Motor neuron (in vitro differentiated cells): ENCODE measurements at regions not wholly inside any gene's neighbourhood (a gene's known extent, or its start where the extent isn't known, plus 50 kb on each side); places are given as distances from the start of the nearest gene placed in this dataset.

ENCODE experiments used
- ATAC-seq, 8 experiments: fragments of 200-7000 bp; cut with Tn5 transposase; replicated peaks in 6 of 8; 2 replicates each; pipeline ENCODE4 v1.8.0; 2021; ENCODE audit warnings: mild to moderate bottlenecking in 8 of 8, moderate library complexity in 8 of 8
- H3K27ac ChIP-seq, 2 donors: fragments of 250-450 bp; sonication (Bioruptor Pico); 2 replicates each; pipeline ENCODE4 v1.9.0; 2021; ENCODE audit warnings: antibody characterized with exemption in 2 of 2, mild to moderate bottlenecking in 2 of 2, moderate library complexity in 1 of 2
- H3K4me1 ChIP-seq, 2 donors: fragments of 250-450 bp; sonication (Bioruptor Pico); replicated peaks in 1 of 2; 2 replicates each; pipeline ENCODE4 v1.6.1; 2021; ENCODE audit warnings: antibody characterized with exemption in 2 of 2, mild to moderate bottlenecking in 2 of 2, moderate library complexity in 1 of 2
- H3K4me3 ChIP-seq, 5 donors: fragments of 250-450 bp; sonication (Bioruptor Pico); 2 replicates each; pipeline ENCODE4 v1.9.0; 2021; ENCODE audit warnings: antibody characterized with exemption in 5 of 5, mild to moderate bottlenecking in 5 of 5, moderate library complexity in 4 of 5
- WGBS, 10 experiments: fragments of 450-650 bp; shearing (Covaris generic); methylation state at CpG; one replicate each; pipeline ENCODE4 v1.0.0; 2022; 5-methylcytosine and 5-hydroxymethylcytosine counted together
- in situ Hi-C, 9 experiments: fragments of 400-800 bp; cut with MboI; loops; one replicate each; pipeline ENCODE4 v1.15.0; 2021; ENCODE audit warnings: low sequenced_read_pairs in 9 of 9, low pct_unique_long_range_greater_than_20kb in 2 of 9; ENCODE audit not compliant: unreplicated experiment in 9 of 9

GRCh38 chr1:234878288-234878687, 250.3 kb downstream of the TOMM20 start:
- Histone ChIP-seq H3K27ac (no peak overlapping the region), H3K4me3 (no peak overlapping the region), H3K4me1 (peaks cover 6 to 19% of the 10 kb centered on the region in 2 donors)
- WGBS, 10 experiments, result 73 to 100% (median 82%) methylated on average over 1 to 10 of the region's 12 CpGs; no CpG with 5 or more reads in 2 of the 10 experiments
- in situ Hi-C loops, result no loop called here
- no peak for ATAC-seq

GRCh38 chr1:234877761-234878160, 250.9 kb downstream of the TOMM20 start:
- WGBS, 10 experiments, result 80 to 100% (median 91%) methylated on average over 1 to 7 of the region's 7 CpGs; no CpG with 5 or more reads in 4 of the 10 experiments
- H3K27ac ChIP-seq, result no peak overlapping the region
- peaks cover 9 to 20% of the 10 kb centered on the region in 2 donors for H3K4me1 ChIP-seq
- no peak for ATAC-seq
- in situ Hi-C loops, result no loop called here
- H3K4me3 ChIP-seq, result no peak overlapping the region

GRCh38 chr1:234875953-234876855, 252.4 kb downstream of the TOMM20 start:
- WGBS, 10 experiments, result 64 to 82% (median 74%) methylated on average over 1 to 12 of the region's 15 CpGs; no CpG with 5 or more reads in 1 of the 10 experiments
- Histone ChIP-seq H3K4me3 (no peak overlapping the region), H3K27ac (no peak overlapping the region), H3K4me1 (peaks cover 8 to 9% of the 10 kb centered on the region in 2 donors)
- peak in 5 of 8 experiments; percentile 8 to 43 (median 27) for ATAC-seq
- in situ Hi-C loops, result no loop called here

- ATAC-seq, result no peak
- Histone ChIP-seq H3K4me3 (no peak overlapping the region), H3K27ac (no peak overlapping the region), H3K4me1 (peaks cover 8 to 11% of the 10 kb centered on the region in 2 donors)
- in situ Hi-C loops, result no loop called here
- WGBS, 10 experiments, result 83 to 100% (median 96%) methylated on average over 1 to 15 of the region's 17 CpGs
These were observed 253.2 kb downstream of the TOMM20 start for GRCh38 chr1:234875328-234875952.

GRCh38 chr1:234874291-234875288, 254.0 kb downstream of the TOMM20 start:
- in situ Hi-C loops, result loop anchor here in 1 of 9 experiments (25.0 kb wide), 1 partner anchor 137 kb away; no protein-coding TSS in a partner anchor
- Histone ChIP-seq H3K27ac (no peak overlapping the region), H3K4me3 (no peak overlapping the region), H3K4me1 (peaks cover 8 to 19% of the 10 kb centered on the region in 2 donors)
- 64 to 100% (median 94%) methylated on average over 1 to 15 of the region's 20 CpGs for WGBS, 10 experiments
- ATAC-seq, result no peak

- WGBS, 10 experiments, result 39 to 100% (median 92%) methylated on average over 1 to 5 of the region's 6 CpGs; no CpG with 5 or more reads in 1 of the 10 experiments
- Histone ChIP-seq H3K27ac (no peak overlapping the region), H3K4me1 (peaks cover 8 to 24% of the 10 kb centered on the region in 2 donors), H3K4me3 (no peak overlapping the region)
- peak in 4 of 8 experiments; percentile 19 to 64 (median 38) for ATAC-seq
- in situ Hi-C loops, result loop anchor here in 1 of 9 experiments (25.0 kb wide), 1 partner anchor 134 kb away; no protein-coding TSS in a partner anchor
These were observed 256.8 kb downstream of the TOMM20 start for GRCh38 chr1:234871710-234872271.

- Histone ChIP-seq H3K4me1 (peaks cover 10 to 27% of the 10 kb centered on the region in 2 donors), H3K27ac (no peak overlapping the region), H3K4me3 (no peak overlapping the region)
- WGBS, 10 experiments, result 80 to 100% (median 92%) methylated on average over 1 to 7 of the region's 10 CpGs; no CpG with 5 or more reads in 2 of the 10 experiments
- in situ Hi-C loops, result loop anchor here in 1 of 9 experiments (25.0 kb wide), 1 partner anchor 134 kb away; no protein-coding TSS in a partner anchor
- no peak for ATAC-seq
These were observed 257.5 kb downstream of the TOMM20 start for GRCh38 chr1:234871039-234871709.

- no peak for ATAC-seq
- Histone ChIP-seq H3K27ac (no peak overlapping the region), H3K4me3 (no peak overlapping the region), H3K4me1 (peaks cover 8 to 25% of the 10 kb centered on the region in 2 donors)
- in situ Hi-C loops, result loop anchor here in 1 of 9 experiments (25.0 kb wide), 1 partner anchor 133 kb away; no protein-coding TSS in a partner anchor
- WGBS, 10 experiments, result 86 to 95% (median 90%) methylated on average over 1 to 11 of the region's 11 CpGs; no CpG with 5 or more reads in 3 of the 10 experiments
These were observed 258.3 kb downstream of the TOMM20 start for GRCh38 chr1:234870020-234870981.

GRCh38 chr1:234869182-234870019, 259.2 kb downstream of the TOMM20 start:
- Histone ChIP-seq H3K4me1 (peaks cover 8 to 25% of the 10 kb centered on the region in 2 donors), H3K27ac (no peak overlapping the region), H3K4me3 (no peak overlapping the region)
- in situ Hi-C loops, result loop anchor here in 1 of 9 experiments (25.0 kb wide), 1 partner anchor 132 kb away; no protein-coding TSS in a partner anchor
- peak in 5 of 8 experiments; percentile 27 to 76 (median 66) for ATAC-seq
- 63 to 100% (median 83%) methylated on average over 2 to 16 of the region's 16 CpGs for WGBS, 10 experiments
